ENCODE measurements at regions not wholly inside any gene's neighbourhood (a gene's known extent, or its start where the extent isn't known, plus 50 kb on each side); places are given as distances from the start of the nearest gene placed in this dataset.

DNA sequence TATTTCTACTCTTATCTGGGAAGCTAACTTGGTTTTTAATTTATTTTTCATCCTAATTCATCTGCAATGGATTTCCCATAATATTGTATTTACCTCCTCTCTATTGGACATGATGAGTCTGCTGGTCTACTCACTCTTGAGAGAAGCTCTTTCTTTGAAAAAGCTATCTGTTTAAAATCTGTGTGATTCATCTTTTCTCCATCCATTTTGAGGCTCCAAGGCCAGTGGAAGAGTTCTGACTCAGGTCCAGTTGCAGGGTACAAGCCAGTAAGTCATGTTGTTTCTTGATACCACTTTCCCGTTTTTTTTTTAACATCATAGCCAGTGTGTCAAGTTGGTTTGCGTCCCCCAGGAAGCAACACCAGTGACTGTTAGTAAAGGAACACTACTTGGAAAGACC, 160.3 kb upstream of the BMP4 start:
- DNase-seq (ENCODE audit: low spot score), result no peak
- TF ChIP-seq, protein P1, sequence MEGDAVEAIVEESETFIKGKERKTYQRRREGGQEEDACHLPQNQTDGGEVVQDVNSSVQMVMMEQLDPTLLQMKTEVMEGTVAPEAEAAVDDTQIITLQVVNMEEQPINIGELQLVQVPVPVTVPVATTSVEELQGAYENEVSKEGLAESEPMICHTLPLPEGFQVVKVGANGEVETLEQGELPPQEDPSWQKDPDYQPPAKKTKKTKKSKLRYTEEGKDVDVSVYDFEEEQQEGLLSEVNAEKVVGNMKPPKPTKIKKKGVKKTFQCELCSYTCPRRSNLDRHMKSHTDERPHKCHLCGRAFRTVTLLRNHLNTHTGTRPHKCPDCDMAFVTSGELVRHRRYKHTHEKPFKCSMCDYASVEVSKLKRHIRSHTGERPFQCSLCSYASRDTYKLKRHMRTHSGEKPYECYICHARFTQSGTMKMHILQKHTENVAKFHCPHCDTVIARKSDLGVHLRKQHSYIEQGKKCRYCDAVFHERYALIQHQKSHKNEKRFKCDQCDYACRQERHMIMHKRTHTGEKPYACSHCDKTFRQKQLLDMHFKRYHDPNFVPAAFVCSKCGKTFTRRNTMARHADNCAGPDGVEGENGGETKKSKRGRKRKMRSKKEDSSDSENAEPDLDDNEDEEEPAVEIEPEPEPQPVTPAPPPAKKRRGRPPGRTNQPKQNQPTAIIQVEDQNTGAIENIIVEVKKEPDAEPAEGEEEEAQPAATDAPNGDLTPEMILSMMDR (IDR thresholded peaks at IDR 0.05; ENCODE audit: extremely low read depth, missing control alignments), result no peak

GRCh38 chr14:54117396-54117795, 160.8 kb upstream of the BMP4 start:
- DNase-seq (ENCODE audit: low spot score), result no peak
- TF ChIP-seq, protein P1 (IDR thresholded peaks at IDR 0.05; ENCODE audit: extremely low read depth, missing control alignments), result no peak

- DNase-seq (ENCODE audit: low spot score), result no peak
- TF ChIP-seq, protein P1 (IDR thresholded peaks at IDR 0.05; ENCODE audit: extremely low read depth, missing control alignments), result no peak
These were observed 161.3 kb upstream of the BMP4 start for GRCh38 chr14:54117924-54118323.

- DNase-seq (ENCODE audit: low spot score), result no peak
- TF ChIP-seq, protein P1 (IDR thresholded peaks at IDR 0.05; ENCODE audit: extremely low read depth, missing control alignments), result no peak
These were observed 163.6 kb upstream of the BMP4 start for GRCh38 chr14:54120260-54120659.

GRCh38 chr14:54121466-54122027, 164.9 kb upstream of the BMP4 start:
- DNase-seq (ENCODE audit: low spot score), result no peak
- TF ChIP-seq, protein P1 (IDR thresholded peaks at IDR 0.05; ENCODE audit: extremely low read depth, missing control alignments), result no peak

- TF ChIP-seq, protein P1 (IDR thresholded peaks at IDR 0.05; ENCODE audit: extremely low read depth, missing control alignments), result no peak
- no peak for DNase-seq (ENCODE audit: low spot score)
These were observed 167.2 kb upstream of the BMP4 start for GRCh38 chr14:54123841-54124240.

- DNase-seq (ENCODE audit: low spot score), result no peak
- TF ChIP-seq, protein P1 (IDR thresholded peaks at IDR 0.05; ENCODE audit: extremely low read depth, missing control alignments), result no peak
These were observed 168.5 kb upstream of the BMP4 start for GRCh38 chr14:54125109-54125508.
